ENCODE measurements at regions not wholly inside any gene's neighbourhood (a gene's known extent, or its start where the extent isn't known, plus 50 kb on each side); places are given as distances from the start of the nearest gene placed in this dataset.

DNA sequence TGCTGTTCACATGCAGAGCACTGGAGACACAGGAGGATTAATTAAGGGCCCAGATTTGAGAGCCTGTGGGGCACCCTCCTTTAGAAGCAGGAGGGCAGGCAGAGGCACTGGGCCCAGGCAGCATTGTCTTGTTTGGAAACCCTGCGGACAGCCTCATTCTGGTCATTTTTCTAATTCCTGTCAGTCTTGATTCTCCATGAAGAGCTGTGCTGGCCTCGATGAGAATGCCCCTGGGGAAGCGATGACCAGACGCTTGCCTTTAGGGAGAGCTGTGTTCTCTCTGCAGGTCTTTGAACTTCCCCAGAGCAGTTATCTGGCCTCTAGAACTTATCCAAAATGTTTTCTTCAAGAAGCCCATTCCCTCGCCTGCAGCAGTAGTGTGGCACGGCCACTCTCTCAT lies 117.8 kb upstream of the PTCH1 start:
- FAIRE-seq (no peak), DNase-seq (ENCODE audit: insufficient read length, low spot score) (no peak)

DNA sequence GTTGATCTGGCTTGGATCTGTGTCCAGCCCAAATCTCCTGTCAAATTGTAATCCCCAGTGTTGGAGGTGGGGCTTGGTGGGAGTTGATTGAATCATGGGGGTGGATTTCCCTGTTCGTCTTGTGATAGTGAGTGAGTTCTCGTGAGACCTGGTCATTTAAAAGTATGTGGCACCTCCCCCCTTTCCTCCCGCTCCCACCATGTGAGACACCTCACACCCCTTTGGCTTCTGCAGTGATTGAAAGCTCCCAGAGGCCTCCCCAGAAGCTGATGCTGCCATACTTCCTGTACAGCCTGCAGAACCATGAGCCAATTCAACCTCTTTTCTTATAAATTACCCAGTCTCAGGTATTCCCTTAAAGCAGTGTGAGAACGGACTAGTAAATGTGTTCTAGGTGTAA lies 117.3 kb upstream of the PTCH1 start:
- DNase-seq (ENCODE audit: insufficient read length, low spot score) (no peak), FAIRE-seq (no peak)

DNA sequence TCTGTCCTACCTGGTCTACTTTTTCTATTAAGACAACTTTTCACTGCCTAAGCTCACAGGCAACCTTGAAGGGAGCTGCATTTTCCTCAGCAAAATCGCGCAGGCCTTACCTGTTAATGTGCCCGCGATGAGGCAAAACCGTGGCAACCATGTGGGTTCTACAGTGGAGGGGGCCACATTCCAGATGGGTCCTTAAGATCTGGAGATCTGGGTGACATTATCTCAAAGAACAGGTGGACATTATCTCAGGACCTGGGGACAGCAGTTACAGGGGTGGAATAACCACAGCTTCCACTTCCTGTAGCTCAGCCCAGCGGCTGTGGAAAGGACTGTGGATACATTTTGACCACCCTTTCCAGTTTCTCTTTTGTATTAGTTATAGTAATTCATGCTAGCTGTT lies 112.8 kb upstream of the PTCH1 start:
- FAIRE-seq (no peak), DNase-seq (ENCODE audit: insufficient read length, low spot score) (no peak)

DNA sequence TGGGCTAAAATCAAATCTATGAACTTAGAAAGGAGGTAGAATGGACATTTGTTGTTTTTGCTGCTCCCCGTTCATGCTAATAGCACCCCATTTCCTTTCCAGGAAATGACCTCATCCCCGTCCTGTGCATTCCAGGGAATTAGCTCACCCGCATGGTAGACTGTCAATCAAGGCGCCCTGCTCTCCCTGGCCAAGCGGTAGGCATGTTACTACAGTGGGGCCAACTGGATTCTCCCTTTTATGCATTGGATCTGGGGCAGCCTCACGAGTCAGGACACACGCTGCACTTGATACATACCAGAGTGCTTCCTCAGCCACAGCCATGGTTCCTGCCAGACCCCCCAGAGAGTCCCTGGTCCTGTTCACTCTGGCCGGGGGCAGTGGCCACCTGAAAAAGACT lies 111.0 kb upstream of the PTCH1 start:
- DNase-seq (ENCODE audit: insufficient read length, low spot score), result no peak
- no peak for FAIRE-seq

DNA sequence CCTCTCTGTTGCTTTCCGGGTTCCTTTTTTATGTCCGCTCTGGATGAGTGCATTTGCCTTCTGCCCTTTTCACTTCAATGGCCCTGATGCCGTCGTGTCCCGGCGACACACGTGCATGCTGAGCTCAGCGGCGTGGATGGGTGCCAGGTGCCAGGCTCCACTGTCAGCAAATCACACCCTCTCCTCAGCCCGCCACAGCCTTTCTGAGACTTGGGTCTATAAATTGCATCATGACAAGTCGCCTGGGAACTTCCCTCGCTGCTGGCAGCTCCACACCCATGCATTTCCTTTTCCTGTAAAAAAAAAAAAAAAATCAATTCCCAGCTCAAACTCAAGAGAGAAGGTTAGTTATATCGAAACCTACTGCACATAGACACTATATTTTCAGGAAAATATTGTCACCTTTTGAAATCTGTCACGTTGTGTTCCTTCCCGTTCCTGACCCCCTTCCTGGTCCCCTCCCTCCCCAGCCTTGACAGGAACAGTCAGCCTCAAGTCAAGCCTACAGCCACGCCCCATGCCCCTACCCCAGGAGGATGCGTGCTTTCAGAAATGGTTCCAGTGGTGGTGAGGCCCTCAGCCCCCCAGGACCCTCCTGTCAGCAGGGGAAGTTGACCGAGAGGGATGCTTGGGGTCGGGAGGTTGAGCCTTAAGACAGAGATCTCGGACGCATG lies 110.3 kb upstream of the PTCH1 start:
- no peak for DNase-seq (ENCODE audit: insufficient read length, low spot score)
- no peak for FAIRE-seq

DNA sequence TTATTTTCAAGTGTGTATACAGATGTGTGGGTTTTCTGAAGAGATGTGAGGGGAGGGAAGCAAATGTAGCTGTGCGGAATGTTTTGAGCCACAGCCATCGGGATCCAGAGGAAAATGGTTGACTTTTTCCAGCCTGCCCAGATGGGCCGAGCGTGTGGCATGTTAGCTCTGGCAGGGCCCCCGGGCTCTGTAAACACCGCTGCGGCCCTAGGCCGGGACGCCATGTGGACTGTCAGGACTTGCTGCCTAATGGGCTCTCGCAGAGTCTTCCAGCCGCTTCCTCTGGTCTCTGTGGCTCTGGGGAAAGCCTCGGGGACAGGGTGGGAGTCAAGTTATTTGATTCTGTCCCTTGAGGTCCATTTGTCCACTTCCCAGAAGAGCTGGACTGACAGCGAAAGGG lies 109.6 kb upstream of the PTCH1 start:
- FAIRE-seq (no peak), DNase-seq (ENCODE audit: insufficient read length, low spot score) (no peak)

DNA sequence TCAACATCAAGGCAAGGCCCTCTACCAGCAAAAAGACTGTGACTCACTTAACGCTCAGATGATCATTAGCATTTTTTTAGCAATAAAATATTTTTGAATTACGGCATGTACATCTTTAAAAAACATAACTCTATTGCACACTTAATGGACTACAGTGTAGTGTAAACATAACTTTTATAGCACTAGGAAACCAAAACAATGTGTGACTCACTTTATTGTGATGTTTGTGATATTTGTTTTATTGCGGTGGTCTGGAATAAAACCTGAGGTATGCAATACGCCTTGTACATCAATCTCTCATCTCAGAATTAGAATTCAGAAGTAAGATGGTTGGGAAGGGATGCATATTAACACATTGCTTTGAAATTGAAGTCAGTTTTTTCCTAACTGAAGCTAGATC lies 106.9 kb upstream of the PTCH1 start:
- DNase-seq (ENCODE audit: insufficient read length, low spot score) (no peak), FAIRE-seq (no peak)

DNA sequence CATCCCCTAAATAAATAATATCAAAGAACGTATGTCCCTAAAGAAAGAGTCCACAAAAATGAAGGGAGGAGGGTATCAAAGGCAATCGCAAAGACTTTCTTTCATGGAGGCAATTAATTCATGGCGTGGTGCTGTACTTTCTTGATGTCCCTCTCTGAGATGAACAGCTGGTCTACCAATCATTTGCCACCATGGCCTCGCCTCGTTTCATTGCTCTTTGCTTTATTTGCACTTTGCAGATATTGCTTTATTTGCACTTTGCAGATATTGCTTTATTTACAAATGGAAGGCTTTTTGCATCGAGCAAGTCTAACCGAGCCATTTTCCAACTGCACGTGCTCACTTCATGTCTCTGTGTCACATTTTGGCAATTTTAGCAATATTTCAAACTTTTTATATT lies 104.0 kb upstream of the PTCH1 start:
- no peak for DNase-seq (ENCODE audit: insufficient read length, low spot score)
- FAIRE-seq, result no peak

DNA sequence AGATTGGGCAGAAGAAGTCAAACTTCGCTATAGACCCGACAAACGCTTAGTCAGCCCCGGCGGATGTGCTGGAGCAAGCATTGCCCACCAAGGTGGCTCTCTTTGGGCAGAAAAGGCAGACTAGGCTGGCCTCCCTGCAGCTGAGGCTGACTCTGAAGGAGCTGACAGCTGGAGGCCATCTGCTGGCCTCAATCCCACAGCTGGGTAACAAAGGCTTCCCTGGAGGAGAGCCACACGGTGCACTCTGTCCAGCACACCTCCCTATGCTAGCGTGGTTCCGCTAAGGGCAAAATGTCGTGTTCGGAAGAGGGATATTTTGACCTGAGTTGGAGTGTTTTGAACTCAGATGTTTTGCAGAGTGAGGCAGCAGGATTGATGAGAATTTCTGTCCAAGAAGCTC lies 103.5 kb upstream of the PTCH1 start:
- DNase-seq (ENCODE audit: insufficient read length, low spot score) (no peak), FAIRE-seq (no peak)

DNA sequence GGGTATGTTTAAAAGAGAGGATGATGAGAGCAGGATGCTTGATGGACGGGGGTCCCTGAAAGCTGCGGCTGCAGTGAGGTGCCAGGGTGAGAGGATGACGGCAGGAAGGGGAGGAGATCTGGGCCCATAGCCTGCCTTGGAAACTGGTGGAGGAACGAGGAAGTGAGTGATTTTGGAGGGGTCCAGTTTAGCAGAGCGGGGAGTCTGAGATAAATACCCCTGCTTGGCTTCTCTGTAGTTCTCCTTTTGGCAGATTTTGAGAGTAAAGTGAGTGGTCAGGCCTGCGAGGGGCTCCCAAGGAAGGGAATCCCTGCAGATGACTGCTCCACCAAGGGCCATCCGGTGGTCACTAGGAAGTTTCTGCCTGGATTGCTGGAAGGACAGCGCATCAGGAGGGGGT lies 98.5 kb upstream of the PTCH1 start:
- FAIRE-seq (no peak), DNase-seq (ENCODE audit: insufficient read length, low spot score) (no peak)

DNA sequence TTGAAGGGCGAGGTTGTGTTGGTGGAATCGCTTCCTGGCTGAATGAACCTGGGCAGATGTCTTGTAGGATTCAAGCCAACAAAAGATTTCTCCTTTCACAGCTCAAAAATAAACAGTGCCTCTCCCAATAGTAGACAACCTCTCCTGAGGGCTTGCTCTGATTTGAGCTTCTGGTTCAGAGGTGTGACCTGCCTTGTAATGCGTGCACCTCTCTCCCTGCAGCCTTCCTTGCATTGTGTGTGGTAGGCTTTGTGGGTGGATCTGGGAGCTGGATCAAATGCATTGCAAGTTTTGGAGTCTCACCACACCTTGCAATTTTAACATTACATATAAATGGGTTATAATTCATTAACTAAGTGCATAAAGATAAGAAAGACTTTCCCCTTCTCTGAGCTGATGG lies 96.9 kb upstream of the PTCH1 start:
- FAIRE-seq (no peak), DNase-seq (ENCODE audit: insufficient read length, low spot score) (no peak)

DNA sequence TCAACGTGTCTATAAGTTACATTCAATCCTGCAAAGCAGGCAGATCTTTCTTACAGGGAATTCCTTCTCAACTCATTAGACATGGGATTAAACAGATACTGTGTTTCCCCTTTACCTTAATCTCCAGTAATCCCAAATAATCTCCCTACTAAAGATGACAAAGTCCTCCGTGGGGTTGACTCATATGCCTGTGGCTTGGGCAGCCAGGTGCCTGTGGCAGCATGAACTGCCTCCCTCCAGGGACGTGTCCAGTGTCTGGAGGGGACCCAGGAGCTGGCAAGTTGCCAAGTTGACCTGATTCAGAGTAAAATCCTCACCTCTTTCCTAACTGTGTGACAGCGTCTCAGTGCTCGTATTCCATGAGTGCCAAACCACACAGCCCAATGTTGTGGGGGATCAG lies 94.6 kb upstream of the PTCH1 start:
- DNase-seq (ENCODE audit: insufficient read length, low spot score), result no peak
- no peak for FAIRE-seq

DNA sequence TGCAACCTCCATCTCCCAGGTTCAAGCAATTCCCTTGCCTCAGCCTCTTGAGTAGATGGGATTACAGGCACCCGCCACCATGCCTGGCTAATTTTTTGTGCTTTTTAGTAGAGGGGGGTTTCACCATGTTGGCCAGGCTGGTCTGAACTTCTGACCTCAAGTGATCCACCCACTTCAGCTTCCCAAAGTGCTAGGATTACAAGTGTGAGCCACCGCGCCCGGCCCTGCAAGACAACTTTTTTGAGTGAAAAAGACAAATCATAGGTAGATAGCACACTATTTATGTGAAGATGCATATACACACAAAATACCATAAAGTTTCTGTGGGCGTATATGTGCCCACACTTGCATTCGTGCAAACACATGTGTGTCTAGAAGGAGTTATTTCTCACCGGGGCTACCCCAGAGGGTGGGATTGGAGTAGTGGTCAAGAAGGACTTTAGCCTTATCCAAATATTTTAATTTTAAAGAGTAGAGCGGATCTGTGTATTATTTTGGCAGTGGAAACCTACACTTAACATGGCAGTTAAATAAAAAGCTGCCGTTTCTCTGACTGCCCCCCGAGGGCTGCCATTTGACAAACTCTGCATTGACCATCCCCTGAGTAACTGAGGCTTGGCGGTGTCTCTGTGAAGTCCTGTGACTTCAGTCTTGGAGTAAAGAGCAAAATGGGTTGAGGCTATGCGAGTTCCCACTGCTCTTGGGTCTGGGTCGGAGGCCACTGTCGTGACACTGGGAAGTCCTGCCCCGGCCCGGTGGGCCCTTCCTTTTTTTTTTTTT lies 93.4 kb upstream of the PTCH1 start:
- DNase-seq (ENCODE audit: insufficient read length, low spot score) (no peak), FAIRE-seq (no peak)

DNA sequence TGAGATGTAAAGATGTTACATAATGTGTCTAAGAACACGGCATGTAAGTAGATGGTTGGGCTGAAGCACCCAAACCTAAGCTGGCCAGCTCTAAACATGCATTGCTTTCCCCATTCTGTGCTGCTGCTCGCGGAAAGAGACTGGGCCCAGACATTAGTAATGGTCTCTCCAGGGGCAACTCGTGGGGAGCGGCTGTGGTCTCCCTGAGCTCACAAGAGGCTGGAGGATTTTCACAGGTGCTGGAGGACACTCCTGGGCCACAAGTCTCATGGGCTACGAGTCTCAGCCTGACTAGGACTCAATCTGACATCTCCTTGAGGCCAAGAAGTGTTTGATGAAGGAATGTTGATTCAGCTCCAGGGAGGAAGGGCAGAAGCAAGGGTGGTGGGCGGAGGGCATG lies 92.7 kb upstream of the PTCH1 start:
- FAIRE-seq (no peak), DNase-seq (ENCODE audit: insufficient read length, low spot score) (no peak)

DNA sequence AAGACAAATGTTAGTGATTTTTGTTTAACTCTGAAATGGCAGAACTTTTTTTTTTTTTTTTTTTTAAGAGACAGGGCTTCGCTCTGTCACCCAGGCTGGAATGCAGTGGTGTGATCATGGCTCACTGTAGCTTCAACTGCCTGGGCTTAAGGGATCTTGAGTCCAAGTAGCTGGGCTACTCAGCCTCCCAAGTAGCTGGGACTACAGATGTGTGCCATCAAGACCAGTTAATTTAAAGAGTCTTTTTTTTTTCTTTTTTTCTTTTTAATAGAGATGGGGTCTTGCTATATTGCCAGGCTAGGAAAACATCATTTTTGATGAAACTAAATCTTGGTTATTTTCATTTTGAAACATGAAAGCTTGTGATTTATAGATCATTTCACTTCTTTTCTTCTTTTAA lies 91.6 kb upstream of the PTCH1 start:
- FAIRE-seq (no peak), DNase-seq (ENCODE audit: insufficient read length, low spot score) (no peak)

DNA sequence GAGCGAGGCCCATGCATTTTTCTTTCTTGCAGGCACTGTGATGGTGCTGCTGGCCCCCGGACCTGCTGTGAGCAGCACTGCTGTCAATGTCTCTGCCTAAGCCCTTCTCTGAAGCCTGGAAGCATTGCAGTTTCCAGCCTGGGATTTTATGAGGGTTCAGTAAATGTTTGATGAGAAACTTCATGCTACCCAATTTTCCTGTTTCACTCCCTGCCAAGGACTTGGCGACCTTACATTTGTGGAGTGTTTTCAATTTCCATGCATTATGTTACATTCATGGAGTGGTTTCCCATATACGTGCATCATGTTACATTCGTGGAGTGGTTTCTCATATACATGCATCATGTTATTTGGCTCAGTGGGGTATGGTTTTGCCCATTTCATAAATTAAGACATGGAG lies 90.7 kb upstream of the PTCH1 start:
- no peak for FAIRE-seq
- no peak for DNase-seq (ENCODE audit: insufficient read length, low spot score)

DNA sequence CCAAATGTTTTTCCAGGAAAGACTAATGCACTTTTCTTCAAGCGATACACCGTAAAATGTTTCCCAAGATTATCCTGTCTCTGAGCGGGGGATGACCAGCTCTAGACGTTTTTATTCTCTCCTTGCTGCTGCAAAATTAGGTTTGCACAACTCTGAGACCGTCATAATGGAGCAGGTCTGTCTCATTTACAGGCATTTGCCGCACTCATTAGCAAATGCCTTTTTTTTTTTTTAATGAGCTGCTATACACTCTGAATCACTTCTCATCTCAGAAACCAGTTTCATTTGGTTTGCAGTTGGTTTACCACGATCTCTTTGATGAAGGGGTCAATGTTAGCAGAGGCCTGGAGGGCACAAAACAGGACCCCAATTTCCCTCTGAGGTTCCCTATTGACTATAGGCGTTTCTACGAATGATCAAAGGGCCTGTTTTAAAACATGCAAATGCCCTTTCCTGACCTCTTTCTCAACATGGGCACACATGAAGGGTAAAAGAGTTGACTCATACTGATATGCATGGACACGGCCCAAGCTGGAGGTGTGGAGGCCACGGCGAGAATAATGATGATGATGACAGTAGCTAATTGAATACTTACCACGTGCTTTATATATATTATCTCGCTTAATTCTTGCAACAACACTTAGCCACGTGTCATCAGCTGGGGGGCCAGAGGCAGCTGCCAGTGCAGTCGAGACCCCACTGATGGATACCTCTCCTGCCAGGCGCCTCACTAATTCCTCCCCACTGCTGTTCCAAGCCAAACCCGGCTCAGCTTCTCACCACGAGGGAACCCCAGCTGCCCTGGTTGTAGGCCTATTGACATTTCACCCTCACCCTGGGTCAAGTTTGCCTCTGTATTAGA lies 89.9 kb upstream of the PTCH1 start:
- FAIRE-seq (no peak), DNase-seq (ENCODE audit: insufficient read length, low spot score) (no peak)

DNA sequence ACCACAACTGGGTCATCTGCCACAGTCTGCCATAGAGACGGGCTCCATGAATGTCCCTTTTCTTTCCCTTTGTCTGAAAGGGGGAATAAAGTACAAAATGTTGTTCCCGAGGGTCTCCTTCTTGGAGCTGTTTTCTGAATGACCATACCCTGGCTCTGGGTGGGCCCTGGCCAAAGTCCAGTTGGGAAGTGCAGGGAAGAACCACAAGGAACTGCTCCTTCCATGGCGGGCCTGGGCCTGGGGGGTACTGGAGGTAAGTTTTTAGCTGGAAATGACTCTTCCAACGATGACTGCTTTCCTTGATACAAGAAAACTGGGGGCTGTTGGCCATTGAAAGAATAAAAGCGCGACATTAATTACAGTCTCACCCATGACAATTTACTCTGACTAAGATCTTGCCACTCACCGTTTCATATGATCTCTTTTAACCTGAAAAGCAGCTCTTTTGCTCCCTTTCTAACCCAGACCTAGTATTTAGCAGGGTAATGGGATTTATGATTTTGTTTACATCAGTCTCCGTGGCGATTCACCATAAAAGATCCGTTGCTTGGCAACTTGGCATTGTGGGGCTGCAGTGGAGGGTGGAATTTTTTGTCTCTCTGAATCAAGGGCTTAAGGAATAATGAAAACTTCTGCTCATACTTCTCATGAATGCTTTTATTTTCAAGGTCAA lies 89.2 kb upstream of the PTCH1 start:
- FAIRE-seq (no peak), DNase-seq (ENCODE audit: insufficient read length, low spot score) (no peak)

DNA sequence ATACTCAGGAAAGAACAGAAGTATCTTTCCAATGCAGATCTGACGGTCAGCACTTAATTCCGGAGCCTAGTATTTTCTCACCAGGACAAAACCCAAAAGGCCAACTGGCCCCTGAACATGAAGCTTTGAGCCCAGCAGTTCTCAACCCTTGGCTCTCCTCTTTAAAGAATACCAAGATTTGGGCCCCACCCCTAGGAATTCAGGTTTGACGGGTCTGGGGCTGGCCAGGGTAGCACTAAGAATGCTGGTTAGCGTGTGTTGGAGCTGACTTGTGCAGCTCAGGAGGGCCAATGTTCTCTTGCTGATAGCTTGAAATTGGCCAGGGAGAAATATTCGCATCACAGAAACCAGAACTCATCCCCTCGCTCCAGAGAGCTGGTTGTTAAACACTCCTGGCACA lies 88.3 kb upstream of the PTCH1 start:
- FAIRE-seq (no peak), DNase-seq (ENCODE audit: insufficient read length, low spot score) (no peak)

DNA sequence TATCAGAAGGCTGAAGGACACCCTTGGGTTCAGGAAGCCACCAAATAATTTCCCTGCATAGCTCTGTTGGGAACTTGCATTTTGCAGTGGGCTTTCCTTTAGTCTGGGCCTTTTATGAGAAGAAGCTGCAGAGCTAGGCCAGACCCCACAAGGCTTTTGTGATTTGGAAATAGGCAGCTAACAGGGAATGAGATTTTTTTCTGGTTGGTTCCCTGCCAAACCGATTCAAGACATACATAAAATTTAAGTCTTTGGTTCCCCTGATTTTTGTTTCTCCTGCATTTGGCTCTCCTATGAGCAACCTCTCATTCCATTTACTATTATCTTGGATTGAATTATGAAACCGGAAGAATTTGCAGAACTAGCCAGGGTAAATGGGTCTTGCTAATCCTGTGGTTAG lies 81.5 kb upstream of the PTCH1 start:
- FAIRE-seq, result no peak
- DNase-seq (ENCODE audit: insufficient read length, low spot score), result no peak

DNA sequence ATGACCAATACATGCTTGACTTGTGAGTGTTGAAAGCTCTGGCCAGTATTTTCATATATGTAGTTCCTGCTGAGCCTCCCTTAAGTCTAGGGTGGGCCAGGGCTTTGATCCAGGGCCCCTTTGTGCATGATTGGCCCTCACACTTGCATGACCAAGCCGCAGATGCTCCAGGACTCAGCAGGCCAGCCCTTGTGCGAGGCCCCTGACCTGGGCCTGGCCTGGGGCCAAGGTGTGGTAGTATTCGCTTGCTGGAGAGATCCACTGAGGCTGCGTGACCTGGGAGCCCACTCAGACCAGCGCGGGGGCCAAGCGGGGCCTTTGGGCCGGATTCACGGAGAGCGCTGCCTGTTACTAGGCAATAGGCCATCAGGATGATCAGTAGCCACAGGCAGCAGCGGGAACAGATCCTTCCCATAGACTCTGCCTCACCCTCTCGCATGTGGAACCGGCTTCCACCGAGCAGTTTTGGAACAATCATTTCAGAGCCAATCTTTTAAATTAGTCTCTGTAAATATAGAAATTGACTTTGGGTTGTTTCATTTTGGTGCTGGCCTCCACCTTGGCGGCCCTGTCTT lies 79.0 kb upstream of the PTCH1 start:
- FAIRE-seq (no peak), DNase-seq (ENCODE audit: insufficient read length, low spot score) (no peak)

Measured in GM19239 (cell line).